GM04503 (cell line): ENCODE measurements at regions not wholly inside any gene's neighbourhood (a gene's known extent, or its start where the extent isn't known, plus 50 kb on each side); places are given as distances from the start of the nearest gene placed in this dataset.

Experiments used
- DNase-seq: peaks from one replicate; pipeline ENCODE4 v3.0.0-alpha.2; 2012; ENCODE audit warnings: low read depth

DNA sequence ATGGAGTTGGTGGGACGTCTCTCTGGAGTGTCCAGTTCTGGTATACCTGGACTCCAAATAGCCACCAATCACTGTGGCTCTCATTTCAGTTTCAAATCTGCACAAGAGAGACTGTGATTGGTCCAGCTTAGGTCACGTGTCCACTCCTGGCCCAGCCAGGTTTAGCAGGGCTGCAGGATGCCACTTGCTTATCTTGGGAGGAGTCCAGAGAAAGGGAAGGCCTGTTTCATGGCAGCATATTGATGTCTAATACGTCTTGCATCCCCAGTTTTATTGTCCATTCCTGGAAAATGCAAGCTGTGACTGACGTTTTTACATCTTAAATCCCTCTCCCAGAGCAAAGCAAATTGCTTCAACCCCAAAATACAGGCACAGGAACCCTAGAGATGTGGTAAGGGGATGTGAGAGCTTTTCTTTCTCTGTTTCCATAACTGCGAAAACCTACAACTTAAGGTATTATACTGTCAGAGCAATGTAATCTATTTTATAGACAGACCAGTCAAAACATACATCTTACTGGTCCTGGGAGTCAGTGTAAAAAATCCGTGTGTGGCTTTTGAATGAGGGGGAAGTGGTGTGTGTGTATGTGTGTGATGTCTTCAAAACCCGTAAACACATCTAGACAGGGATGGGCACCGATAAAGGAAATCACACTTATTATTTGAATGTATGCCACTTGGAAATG is 274.4 kb downstream of the TLE3 start:
- DNase-seq: no peak

DNA sequence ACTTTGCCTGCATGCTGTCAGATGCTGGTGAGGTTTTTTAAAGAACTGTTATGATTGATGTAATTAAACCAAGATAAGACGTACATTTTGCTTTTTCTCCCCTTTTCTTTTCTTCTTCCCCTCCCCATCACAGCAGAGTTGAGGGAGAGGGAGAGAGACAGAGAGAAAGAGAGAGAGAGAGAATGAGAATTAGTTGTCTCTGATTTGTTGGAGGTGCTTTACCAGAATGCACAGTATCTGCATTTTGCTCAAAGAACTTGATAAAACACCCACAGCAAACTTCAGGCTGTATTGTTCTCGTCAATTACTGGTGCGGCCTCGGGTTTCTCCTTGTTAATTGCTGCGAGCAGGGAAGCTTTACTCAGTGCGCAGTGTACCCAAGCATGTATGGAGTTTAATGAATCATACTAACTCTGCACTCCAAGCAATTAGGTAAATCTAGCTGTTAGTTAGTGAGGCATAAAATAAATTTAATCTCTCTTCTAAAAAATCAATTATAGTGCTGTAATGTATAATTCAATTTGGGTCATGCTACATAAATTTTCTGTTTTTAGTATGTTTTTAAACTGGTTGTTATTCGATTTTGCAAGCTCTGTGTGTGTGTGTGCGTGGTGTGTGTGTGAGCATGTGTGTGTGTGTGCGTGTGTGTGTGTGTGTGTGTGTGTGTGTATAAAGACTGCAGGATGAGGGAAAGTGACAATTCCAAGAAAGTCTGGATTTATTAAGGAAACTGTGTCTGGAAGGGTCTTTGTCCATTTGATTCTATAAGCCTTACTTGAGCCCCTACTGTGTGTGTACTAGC is 273.4 kb downstream of the TLE3 start:
- DNase-seq: no peak

DNA sequence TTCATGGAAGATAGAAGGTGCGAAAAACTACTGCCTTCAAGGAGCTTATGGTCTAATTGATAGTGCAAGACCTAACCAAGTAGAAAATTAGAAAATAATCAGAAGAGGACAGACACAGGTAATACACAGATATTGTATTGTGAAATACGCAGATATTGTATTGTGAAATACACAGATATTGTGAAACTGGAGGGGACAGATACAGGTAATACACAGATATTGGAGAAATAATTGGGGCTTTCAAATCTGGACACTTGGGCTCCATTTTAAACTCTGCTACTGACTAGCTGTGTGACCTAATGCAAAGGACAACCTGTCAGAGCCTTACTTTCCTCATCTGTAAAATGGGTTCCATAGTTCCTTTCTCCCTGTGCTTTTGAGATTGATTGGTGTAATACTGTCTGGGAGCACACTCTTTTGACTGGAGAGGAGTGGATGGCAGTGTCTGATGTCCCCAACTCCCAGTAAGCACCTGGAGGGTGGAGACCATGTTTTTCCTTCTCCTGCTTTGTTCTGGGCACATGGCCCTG is 272.8 kb downstream of the TLE3 start:
- DNase-seq: no peak

DNA sequence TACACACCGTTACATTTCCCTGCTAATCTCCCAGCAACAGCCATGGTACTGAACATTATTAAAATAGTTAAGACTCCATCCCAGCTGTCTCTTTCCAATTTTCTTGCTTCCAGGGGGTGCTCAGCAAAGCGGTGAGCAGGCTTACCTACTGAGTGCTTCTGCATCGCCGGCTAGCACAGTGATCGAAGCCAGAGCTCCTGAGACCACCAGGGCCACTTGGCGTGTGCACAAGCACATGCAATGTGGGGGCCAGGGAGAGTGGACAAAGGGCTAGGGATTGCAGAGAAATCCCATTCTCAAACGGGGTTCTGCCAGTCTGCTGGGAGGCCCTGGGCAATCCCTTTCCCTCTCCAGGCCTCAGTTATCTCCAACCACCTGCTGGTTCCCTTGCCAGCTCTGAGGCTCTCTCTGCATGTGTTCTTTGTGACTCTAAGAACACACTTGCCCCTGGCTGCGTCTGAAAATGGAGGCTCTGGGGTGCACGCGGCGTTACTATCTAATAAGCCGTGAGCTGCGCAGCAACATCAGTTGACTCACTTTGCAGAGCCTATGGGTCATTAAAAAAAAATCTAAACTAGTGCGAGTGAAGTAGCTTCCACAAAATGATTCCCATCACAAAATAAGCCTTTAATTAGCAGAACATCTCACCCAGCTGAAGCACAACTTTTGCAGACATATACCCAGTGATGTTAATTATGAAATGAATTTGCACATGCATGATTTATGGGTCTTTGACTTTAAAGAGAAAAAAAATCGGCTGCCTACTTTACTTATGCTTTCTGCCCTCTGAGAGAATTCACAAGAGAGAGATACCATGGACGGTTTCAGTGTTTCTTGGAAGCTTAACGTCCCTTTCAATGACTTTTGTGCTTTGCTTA is 271.5 kb downstream of the TLE3 start:
- DNase-seq: no peak

DNA sequence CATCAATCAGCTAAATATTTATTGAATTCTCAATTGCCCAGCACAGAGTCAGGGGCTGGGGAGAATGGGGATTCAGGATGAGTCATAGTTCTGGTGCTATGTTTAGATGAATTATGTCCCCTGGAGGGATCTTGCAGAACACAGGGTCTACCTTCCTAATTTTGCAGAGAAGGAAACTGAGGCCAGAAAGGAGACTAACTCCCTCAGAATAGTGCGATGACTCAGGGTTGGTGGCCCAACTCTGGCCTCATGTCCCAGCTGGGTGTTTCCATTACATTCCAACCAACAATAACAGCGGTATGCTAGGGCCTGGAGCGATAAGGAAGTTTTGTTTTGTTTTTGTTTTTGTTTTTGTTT is 270.9 kb downstream of the TLE3 start:
- no peak for DNase-seq

DNA sequence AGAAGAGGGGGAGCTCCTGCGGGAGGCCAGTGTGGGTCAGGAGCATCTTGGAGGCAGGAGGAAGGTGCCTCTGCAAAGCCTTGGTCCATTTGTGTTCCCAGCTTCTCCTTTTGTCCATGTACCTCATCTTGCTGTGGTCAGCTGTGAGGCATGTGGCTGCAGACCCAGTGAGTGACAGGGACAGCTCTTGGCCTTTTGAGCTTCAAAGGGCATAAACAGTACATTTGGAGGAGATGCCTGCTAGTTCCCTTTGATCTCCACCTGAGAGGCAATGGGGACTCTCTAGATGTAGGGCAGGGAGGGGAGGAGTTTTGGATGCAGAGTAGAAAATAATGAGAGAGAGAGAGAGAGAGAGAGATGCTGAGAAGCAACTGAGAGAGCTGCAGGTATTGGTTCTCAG is 270.0 kb downstream of the TLE3 start:
- DNase-seq: no peak

DNA sequence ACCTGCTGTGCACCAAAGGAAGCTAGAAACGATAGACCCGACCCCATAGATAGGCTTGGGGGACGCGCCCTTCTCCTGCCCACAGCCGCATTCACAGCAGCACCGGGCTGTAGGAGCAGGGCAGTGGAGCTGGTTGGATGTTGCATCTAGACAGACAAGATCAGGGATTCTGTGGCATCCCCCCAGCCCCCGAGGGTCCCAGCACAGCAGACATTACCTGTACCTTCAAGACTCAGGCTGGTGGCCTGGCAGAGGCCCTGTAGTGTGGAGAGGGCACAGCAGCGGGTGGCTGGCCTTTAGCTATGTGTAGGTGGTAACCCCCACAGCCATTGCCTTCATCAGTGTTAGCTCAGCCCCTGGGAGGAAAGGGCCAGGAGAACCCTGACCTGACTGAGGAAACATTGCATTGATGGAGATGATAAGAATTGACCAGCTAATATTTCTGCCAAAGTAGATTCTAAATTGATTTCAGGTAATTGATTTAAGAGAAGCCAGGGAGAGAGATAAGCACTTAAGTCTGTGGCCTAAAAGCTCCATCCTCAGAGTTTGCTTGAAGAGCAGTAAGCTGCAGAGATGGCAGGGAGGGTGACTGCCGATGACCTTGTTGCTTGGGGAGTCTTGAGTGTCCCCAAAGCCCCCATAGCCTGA is 269.4 kb downstream of the TLE3 start:
- DNase-seq: no peak

DNA sequence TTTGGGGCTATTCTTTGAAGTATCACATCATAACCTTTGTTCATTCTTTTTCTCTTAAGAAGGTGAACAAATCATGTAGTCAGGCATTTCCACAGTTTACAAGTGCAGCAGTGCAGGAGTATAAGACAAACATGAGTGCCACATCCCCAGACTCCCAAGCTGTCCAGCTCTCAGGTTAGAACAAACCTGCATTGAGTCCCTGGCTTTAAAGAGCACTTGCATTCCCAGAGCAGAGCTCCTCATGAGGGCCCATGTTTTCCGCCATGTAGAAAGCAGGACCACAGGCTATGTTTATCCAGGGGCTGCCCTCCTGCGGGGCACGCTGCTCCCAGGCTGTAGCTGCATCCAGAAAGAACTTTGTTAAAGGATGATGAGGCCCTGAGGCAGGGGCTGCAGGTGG is 267.7 kb downstream of the TLE3 start:
- no peak for DNase-seq

DNA sequence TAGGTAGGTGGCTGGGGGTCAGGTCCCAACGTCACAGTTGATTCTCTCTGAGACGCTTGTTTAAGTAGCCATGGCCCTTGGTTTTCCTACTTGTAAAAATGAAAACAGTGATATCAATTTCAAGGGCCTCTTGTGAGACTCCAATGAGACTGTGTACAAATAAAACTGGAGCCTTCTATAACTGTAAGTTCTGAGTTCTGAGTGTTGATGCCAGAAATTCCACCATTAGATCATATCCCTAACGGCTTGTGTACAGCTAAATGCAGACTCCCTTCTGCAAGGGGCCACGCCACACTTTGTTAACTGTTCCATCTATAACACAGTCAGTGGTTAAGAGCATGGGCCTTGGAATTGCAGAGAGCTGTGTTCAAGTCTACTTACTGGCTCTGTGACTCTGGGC is 267.3 kb downstream of the TLE3 start:
- DNase-seq: no peak

DNA sequence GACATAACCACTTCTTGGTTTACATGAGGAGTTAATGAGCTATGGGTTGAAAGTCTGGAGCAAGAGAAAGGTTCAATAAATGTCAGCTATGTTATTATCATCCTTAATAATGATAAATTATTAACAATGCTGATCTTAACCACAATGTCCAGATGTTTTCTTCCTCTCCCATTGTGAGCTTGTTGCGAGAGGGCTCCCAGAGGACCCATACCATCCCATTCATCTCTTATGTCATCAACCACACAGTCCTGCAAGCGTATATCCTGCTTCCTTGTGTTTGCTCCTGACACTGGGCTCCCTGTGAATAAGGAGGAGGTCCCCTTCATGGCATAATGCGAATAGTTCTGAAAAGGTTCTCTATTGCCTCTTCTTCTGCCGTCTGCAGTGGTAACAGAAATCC is 266.8 kb downstream of the TLE3 start:
- no peak for DNase-seq

DNA sequence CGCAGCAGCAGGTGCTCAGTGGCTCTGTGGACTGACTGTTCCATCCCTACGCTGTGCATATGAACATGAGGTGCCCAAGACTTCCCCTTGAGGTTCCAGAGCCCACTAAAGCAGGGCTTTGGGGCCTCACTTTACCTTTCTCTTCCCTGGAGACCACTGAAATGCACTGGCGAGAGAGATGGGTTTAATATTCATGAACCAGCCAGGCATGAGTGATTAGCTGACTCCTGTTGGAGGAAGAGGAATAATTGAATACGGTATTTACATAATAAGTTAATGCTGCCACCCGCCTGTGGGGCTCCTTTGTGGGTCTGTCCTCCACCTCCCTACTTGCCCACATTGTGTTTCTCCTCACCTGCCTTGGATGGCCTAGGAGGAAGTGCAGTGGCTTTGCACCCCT is 263.4 kb downstream of the TLE3 start:
- DNase-seq: no peak

DNA sequence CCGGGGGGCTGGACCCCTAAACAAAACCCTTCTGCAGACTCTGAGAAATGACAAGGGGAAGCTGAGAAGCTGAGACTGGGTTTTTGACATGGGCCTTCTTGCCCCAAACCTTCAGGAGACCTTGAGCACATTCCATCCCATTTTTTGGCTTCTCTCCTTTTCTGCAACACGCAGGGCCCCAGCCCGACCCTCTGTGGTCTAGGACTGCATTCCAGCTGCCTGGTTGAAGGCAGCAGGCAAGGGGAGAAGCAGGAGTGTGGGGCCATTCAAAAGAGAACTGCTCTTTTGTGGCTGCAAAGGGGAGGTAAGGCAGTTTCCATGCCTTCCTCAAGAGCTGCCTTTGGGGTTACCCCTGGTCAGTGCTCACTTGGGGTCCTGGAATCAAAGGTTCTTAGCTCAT is 263.0 kb downstream of the TLE3 start:
- DNase-seq: no peak

DNA sequence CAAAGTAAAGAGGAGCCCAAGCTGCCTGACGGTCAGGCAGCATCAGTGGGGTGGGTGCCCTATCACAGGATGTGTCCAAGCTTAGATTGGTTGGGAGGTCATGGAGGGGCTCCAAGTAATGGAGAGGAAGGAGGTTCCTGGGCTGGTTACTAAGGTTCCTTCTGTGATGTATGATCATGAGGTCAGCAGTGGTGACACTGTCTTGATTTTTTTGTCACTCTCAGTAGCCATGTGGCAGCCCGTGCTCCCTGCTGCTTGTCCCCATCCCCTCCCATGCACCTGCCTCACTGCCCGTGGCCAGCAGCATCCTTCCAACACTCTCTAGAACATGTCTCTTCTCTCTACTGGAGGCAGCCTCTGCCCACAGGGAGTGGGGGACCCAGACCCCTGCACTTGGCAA is 261.7 kb downstream of the TLE3 start:
- DNase-seq: no peak

DNA sequence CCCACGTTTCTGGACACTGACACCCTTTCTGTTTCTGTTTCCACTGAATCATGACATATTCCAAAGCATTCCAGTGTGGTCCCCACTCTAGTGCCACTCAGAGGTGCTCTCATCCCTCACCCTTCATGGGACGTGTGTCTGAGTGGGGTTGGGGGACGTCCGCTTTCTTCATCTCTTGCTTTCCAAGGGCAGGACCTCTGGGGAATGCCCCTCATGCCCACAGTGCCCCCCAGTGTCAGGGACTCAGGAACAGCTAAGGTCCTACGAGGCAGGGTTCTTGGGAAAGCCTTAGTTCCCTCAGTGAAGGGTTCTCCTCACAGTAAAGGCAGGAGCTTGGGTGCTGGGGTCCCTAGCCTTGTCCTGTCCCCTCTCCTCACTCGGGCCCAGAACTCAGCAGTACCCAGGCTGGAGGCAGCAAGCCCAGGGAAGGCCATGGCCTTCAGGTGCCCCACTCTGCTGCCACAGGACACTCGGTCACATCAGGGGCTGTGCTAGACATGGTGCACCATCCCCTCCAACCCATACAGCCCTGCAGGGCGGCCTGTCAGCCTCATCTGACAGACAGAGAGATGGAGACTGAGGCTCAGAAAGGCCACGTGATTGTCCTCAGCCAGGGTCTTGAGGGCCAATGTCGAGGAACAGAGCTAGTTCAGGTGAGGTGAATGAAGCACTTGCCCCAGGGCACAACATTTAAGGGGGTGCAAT is 261.0 kb downstream of the TLE3 start:
- no peak for DNase-seq

DNA sequence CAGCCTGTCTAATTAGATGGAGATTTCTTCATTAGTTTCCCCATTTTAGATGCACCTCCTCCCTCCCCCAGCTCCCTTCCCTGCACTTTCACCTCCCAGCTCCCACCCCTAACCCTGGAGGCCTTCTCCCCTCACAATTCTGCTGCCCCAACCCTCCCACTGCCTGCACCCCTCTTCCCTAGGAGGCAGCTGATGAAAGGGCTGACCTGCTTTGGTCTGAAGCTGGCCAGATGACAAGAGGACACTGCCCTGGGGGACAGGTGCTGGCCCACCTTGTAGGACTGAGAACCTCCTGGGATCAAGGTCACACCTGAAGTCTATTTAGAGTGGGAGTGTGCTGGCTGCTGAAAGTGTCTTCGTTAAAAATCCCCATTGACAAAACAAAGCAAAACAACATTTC is 259.4 kb downstream of the TLE3 start:
- no peak for DNase-seq

DNA sequence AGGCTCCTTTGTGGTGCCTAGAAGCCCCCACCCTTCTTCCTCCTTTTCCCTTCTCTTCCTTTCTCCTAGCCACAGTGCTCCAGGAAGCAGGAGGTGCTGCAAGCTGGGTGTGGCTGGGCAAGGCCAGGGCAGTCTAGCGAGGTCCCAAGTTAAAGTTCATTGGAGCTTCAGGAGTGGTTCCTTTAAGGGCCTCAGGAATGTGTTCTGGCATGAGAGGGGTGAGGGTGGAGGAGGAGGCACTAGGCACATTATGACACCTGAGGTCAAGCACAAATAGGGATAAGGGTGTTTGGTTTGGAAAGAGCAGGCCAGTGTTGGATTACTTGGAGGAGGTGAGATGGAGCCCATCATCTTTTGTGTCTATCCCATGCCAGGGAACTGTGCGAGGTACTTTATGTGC is 258.7 kb downstream of the TLE3 start:
- DNase-seq: no peak

DNA sequence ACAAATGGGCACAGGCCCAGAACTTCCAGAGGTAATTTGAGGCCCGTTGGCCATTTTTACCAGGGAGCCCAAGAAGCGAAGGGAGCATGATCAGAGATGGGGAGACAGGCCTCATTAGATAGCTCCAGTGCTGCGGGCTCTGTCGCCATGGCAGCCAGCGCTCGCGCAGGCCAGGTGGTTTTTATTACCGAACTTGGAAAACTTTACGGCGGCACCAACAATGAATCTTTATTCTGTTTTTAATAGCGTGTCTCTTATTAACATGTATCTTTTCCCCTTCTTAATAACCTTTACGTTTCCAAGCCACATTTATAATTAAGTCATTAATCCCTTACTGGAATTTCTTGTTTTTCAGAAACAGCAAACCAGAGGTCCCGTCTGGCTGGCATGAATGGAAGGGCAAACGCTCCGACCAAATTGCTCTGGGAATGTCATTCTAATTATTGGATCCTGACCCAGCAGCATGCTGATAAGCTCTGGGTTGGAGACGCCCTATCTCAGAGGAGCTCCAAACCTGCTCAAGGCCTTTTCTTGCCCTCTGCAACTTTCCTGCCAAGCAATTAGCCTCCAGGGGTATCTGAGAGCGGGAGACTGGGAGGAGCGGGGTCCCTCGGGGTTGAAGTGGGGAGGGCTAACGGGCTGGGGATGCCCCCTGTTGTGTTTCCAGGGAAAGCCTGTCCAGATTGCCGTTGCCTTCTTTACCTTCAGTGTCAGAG is 256.4 kb downstream of the TLE3 start:
- no peak for DNase-seq

DNA sequence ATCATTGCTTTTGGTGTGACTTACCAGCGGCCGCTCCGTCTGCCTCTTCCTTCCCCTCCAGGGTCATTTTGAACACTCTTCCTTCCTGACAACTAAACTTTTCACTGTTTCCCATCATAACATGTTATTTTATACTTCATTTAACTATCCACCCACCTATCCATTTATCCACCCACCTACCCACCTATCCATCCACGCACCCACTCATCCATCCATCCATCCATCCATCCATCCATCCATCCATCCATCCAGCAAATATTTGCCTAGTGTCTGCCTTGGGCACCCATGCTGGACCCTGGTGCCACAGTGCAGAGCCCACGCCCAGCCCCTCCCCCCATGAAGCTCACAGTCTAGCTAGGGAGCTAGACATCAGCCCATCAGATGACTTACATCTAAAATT is 254.9 kb downstream of the TLE3 start:
- DNase-seq: no peak

DNA sequence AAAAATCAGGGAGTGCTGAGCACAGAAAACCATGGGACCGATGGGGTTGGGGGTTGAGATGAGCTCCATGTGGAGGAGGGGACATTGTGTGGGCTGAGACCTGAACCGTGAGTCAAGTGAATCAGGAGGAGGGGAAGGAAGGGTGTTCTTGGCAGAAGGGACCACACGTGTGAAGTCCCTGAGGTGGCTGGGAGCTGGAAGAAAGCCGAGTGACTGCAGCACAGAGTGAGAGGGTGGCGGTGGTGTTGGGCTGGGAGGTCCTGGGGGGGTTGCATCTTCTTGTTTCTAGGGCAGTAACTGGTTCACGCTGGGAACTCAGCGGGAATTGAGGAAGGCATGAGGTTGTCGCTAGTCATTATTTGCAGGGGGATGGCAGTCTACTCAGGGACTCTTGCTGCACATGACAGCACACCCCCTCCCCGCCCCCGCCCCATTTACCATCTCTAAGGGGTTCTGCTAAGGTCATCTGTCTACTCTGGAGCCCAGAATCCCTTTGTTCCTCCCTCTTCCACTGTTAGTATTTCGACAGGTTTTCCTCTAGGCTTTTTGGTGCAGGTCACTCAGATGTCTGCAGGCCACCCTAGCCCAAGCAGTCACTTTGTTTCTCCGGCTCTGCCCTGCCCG is 254.3 kb downstream of the TLE3 start:
- no peak for DNase-seq

DNA sequence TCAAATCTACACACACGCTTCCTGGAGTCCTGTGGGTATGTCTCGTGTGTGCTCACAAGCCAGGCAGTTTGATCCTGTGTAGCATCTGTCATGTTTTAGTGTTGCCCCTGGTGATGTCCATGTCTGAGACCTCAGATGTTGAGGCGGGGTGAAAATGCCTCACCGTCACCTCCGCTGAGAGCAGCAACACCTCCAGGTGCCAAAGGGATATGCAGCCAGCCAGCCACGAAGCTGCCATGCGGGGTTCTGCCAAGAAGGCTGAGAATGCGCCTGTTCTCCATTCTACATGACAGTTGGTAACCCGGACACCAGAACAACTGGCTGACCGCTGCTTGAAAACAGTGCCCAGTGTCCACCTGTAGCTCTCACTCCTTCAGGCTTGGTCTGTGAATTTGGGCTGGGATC is 253.8 kb downstream of the TLE3 start:
- no peak for DNase-seq
